Stimulated activated naive CD4-positive, alpha-beta T cell (primary cell): ENCODE measurements at regions not wholly inside any gene's neighbourhood (a gene's known extent, or its start where the extent isn't known, plus 50 kb on each side); places are given as distances from the start of the nearest gene placed in this dataset.

Experiments
- DNase-seq, 6 experiments: peaks; one replicate each; lab custom pipeline; 2025; lab: John Stamatoyannopoulos, UW

DNA sequence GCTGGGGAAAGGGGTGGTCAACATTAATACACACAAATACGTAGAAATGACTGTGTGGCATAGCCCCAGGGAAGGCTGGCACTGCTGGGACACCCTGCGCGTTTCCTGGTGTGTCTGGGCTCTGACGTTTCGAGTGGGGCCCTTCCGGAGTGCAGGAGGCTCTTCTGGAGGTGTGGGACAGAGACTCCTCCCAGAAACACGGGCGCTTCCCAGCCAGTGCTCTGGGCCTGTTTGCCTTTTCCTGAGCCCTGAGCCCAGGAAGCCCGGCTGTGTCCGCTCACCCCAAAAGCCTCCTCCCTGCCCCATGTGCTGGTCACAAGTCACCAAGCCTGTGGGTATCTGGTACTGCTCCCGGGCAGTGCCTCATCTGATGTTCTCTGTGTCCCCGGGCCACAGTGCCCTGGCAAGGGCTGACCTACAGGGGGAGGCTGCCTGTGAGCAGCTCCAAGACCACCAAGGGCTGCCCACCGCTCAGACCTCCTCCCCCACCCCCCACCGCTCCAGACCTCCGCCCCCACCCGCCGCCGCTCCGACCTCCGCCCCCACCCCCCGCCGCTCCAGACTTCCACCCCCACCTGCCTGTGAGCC is 1133.3 kb downstream of the BRD1 start:
- no peak for DNase-seq

DNA sequence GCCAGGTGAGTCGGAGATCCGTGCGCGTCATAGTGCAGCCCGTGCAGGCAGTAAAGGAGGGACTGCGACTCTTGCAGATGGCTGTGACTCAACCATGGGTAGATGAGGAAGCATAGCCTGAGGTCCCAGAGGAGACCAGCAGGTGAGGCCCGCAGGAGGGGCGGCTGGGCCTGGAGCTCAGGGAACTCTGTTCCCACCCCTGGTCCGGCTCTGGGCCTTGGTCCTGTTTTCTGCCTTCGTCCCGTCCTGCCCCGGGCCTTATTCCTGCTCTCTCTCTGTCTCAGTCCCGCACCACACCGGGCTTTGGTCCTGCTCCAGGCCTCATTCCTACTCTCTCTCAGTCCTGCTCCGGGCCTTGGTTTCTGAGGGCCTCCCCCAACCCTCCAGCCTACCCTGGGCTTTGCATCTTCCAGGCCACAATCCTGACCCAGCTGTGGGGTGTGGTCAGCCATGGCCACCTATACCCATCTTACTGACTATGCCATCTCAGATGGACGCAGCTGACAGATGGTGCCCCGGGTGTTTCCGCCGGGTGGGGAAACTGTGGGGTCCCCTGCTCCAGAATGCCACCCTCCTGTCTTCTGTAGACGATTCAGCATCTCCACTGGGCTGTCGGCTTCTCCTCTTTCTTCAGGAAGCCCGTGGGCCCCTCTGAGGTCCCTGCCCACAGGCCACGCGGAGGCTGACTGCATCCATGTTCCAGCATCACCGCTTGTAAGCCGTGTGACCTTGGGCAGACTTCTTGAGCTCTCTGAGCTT is 1134.1 kb downstream of the BRD1 start:
- DNase-seq: no peak

DNA sequence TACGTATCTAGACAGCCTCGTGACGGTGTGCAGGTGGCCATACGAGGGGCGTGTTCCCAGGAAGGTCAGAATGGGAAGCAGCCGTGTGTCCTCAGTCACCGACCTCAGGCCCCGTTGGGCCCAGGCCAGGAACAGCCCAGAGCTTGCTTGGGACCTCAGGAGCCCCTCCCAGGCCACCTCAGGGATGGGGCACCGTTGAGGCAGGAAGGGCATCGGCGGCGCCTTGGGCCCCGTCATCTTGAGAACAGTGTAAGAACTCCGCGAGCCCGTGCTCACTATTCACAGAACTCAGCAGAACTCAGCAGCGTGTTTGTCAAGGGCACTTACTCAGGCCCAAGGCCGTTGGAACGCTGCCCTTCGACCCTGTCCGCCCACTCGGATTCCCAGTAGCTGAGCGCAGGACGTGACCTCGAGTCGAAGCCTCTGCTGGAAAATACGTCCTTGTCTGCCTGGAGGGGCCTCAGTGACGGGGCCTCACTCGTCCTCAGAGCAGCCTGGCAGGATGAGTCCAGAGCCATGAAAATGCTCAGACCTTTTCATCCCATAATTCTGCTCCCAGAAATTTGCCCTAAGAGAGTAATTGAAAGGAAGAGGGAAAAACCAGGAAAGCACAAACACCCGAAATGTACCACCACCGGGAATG is 1134.8 kb downstream of the BRD1 start:
- no peak for DNase-seq

DNA sequence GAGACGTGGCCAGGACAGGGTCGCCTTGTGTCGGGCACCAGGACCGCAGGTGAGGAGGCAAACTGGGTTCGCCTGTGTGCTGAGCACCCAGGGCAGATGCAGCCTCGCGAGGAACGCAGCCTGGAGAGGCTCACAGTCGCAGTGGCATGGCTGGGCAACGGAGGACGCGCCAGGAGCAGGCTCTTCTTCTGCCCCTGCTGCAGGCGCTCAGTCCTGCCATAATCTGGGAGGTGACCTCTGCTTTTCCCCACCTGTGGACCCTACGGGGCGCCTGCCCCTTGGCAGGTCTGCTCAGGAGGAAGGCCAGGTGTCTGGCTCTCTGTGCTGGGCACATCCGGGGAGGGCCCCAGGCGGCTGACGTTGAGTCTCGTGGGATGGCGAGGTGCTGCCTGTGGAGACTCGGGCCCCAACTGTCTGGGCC is 1136.2 kb downstream of the BRD1 start:
- DNase-seq: no peak

DNA sequence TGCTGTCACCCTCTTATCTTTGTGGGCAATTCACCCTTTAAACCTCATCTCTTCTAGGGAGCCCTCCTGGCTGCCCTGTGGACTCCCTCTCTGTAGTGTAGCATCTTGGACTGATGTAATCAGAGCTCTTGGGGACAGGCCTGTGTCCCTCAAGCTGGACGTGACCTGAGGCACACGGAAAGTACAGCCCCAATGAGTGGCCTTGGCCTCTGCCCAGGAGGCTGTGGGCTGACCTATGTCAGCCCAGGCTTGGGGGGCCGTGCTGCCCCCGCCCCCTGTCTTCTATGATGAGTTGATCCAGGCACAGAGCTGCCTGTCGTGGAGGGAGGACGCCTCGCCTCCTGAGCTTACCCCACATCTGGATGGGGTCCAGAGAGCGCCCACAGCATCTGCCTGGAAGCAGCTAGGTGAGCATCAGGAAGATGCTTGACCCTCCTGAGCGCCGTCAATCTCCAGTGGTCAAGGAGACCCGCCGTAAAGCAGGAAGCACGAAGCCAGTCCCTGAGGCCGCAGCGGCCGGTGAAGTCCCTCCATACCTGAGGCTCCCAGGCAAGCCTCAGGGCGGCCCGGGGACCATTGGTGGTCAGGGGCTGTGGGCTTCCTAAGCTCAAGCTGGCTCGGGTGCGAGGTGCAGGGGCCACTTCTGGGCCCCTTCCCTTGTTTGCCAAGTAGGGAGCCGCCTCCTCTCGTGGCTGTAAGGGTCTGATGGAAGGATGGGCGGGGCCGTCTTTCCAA is 1136.9 kb downstream of the BRD1 start:
- DNase-seq: no peak

DNA sequence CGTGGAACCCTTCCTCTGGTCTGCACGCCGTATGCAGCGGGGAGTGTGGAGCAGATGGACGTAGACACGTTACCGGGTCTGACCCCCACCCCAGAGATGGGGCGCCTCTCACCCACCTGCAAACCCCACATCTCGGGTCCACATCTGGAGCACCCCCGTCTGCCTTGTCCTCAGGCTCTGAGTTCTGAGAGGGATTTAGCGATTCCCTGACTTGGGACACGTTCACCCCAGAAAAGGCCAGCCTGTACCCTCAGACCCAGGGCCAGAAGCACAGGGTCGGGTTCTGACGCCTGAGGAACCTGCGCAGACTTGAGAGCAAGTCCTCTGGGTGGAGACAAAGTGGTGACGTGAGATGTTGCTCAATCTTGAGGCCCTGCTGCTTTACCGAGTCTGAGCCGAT is 1138.5 kb downstream of the BRD1 start:
- DNase-seq: no peak

DNA sequence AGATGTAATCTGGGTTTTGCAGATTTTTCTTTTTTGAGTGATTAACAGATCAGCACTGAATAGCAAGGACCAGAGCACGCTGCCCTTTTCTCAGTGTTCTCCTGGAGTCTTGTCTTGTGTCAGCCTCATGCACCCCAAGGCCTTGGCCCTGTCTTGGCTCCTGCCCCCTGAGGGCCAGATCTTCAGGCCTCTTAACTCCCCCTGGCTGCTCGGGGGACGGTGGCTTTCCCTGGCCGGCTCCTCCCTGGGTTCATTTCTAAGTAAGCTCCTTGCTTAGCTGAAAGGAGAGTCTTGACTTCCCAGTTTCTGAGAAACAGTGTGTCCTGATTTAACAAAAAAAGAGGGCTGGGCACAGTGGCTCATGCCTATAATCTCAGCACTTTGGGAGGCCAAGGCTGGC is 1139.3 kb downstream of the BRD1 start:
- DNase-seq: no peak

DNA sequence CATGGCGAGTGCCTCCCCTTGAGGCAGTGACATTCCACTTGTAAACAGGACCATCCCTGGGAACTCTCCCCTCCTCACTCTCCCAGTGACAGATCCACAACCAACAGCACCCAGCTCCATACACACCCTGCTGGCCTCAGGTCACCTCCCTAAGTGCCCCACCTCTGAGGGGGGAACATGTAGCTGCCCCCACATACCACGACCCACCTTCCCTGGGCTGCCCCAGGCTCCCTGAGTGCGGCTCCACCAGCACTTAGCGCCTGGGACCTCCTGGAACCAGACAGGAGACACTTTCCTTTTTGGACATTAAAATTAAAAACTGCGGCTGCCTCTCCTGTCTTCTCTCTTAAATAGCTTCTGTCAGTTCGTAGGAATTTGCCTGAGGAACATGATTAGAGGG is 1140.1 kb downstream of the BRD1 start:
- no peak for DNase-seq

DNA sequence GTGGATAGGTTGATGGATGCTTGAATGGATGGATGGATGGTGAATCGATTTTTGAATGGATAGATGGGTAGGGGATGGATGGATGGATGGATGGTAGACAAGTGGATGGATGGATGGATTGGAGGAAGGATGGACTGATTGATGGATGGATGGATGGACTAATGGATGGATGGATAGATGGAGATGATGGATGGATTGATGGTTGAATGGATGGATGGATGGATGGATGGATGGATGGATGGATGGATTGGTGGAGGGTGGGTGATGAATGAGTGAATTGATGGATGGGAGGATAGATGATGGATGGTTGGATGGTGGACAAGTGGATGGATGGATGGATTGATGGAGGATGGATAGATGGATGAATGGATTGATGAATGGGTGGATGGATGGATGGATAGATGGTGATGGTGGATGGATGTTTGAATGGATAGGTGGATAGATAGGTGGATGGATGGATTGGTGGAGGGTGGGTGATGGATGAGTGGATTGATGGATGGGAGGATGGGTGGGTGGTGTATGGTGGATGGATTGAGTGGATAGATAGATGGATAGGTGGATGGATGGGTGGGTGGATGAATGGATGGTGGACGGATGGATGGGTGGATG is 1140.9 kb downstream of the BRD1 start:
- DNase-seq: no peak

DNA sequence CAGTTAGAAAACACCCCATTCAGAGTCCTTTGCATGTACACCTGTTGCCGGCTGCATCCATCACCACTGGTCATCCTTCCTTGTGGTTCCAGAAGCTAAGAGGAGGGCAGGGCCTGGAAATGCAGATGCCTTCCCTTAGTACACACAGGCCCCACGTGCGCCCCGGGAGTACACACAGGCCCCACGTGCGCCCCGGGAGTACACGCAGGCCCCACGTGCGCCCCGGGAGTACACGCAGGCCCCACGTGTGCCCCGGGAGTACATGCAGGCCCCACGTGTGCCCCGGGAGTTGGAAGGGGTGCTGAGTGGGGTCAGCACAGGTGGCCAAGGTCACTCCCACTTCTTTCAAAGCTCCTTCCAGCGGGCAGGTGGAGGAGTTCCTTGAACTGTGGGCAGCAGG is 1141.9 kb downstream of the BRD1 start:
- no peak for DNase-seq

DNA sequence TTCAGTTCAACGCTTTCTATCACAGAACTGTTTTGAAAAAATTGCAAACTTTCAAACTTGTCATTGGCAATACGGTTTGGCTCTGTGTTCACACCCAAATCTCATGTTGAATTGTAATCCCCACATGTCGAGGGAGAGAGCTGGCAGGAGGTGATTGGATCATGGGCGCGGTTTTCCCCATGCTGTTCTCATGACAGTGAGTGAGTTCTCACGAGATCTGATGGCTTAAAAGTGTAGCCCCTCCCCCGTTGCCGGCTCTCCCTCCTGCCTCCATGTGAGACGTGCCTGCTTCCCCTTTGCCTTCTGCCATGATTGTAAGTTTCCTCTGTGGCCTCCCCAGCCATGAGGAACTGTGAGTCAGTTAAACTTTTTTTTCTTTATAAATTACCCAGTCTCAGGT is 1144.0 kb downstream of the BRD1 start:
- DNase-seq: no peak

DNA sequence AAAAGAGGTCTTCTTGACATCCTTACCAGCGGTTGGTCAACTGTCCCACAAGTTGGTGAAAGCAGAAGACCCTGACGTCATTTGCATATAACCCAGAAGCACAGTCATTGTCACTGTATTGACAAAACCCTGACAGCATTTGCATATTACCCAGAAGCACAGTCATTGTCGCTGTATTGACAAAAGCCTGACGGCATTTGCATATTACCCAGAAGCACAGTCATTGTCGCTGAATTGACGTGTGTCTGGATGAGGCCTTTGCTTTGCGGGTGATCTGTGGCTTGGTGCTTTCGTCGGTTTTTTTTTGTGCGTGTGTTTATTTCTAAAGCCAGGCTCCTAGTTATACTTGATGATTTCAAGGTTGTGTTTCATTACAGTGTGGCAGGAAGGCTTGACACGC is 1145.2 kb downstream of the BRD1 start:
- DNase-seq: no peak

DNA sequence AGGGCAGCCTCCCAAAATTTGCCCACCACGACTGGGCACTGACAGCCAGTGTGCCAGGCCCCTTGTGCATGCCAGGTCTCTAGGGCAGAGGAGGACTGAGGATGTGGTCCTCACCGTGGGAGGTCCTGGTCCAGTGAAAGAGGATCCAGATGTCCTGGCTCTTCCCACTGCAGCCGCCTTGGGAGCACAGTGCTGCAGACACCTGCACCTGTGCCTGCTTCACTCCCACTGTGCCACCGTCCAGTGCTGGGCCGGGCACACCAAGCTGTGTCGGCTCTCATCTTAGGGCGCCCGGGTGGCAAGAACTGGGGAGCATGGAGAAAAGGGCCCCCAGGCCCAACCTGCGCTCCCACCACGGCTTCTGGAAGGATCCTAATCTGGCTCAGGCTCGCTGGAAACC is 1147.1 kb downstream of the BRD1 start:
- DNase-seq: no peak

DNA sequence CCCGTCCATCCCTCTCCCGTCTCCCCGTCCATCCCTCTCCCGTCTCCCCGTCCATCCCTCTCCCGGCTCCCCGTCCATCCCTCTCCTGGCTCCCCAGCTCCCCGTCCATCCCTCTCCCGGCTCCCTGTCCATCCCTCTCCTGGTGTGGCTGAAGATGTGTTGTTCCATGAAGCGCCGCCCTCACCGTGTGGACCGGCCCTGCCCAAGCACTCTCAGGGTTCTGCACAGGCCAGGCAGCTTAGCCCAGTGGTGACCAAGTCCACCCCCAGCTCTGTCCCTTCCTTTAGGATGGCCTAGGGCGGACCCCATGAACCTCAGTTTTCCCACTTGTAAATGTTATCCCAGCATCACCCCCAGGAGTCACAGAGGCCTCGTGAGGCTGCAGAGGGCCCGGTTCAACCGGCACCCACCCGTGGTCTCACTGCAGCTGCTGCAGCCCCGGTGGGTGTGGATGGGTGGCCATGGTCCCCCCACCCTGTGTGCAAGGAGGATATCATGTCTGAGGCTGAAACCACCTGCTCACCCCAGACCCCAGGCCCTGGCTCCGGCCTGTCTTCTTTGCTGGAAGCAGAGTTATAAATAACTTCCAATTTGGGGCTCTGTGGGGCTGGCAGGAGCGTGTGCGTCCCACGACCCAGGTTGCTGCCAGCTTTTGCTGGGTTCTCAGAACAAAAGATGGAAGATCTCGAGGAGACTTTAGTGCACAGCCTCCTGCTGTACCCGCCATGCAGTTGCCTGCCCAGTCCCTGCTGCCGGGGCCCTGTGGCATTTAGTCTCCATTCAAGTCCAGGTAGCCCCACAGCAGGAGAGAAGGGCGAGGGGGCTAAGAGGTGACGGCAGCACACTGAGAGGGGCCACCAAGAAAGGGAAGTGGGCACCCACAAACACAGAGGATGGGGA is 1147.8 kb downstream of the BRD1 start:
- DNase-seq: no peak

DNA sequence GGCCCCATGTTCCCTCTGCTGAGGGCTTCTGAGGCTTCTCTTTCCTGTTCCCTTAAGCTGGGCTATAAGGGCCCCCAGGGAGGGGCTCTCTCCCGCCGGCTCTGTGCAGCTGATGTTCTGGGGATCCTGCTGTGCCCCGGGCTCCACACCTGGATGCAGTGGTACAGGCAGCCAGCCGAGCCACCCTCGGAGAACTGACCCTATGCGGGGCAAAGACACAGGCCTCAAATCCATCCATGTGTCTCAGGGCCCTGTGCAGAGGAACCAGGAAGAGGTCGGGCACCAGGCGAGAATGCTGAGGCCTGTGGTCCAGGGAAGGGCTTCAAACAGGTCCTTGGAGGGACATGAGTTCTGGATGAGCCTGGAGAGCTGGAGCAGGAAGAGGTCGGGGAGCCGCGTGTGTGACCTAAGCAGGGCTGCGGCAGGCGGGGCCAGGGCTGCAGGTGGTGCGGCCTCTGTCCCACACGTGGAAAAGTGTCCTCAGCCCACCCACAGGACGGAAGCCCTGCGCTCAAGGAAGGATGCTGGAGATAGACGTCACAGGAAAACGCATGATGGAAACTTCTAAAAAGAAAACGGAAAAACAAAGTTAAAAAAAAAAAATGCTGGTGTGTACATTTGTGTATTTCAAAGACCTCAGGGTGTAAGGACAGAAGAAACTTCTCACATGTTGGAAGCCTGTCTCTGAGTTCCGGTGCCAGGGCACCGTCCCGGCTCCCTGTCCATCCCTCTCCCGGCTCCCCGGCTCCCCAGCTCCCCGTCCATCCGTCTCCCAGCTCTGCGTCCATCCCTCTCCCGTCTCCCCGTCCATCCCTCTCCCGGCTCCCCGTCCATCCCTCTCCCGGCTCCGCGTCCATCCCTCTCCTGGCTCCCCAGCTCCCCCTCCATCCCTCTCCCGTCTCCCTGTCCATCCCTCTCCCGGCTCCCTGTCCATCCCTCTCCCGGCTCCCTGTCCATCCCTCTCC is 1149.2 kb downstream of the BRD1 start:
- no peak for DNase-seq

DNA sequence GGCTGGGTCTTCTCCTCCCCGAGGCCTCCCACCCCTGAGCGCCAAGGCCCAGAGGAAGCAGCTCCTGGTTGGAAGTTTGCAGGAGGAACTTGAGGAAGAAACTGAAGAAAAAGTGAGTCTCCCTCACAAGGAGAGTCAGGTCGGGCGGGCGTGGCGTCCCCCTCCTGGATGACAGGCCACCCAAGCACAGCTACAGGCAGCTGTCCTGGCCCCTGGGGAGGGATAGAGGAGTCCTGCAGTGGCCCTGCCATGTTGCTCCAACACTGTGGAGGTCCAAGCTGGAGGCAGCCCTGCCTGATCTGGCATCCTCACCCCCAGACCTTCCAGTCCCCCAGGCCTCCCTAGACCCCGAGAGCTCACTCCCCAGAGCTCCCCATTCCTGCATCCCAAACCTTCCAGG is 1150.1 kb downstream of the BRD1 start:
- DNase-seq: no peak

DNA sequence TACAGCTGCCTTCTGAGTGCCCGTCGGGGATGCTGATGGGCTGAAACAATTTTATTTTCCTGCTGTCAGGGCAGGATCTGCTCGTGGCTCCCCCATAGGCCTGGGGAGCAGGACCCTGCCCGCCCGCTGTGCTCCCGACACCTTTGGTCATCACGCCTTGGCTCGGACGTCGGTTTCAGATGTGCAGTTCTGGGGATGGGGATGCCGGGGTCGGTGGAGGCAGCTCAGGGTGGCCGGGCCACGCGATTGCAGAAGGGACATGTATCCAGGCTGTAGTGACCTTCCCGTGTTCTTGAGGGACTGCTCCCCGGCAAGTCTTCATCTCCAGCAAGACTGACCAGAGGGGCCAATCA is 1150.5 kb downstream of the BRD1 start:
- DNase-seq: no peak

DNA sequence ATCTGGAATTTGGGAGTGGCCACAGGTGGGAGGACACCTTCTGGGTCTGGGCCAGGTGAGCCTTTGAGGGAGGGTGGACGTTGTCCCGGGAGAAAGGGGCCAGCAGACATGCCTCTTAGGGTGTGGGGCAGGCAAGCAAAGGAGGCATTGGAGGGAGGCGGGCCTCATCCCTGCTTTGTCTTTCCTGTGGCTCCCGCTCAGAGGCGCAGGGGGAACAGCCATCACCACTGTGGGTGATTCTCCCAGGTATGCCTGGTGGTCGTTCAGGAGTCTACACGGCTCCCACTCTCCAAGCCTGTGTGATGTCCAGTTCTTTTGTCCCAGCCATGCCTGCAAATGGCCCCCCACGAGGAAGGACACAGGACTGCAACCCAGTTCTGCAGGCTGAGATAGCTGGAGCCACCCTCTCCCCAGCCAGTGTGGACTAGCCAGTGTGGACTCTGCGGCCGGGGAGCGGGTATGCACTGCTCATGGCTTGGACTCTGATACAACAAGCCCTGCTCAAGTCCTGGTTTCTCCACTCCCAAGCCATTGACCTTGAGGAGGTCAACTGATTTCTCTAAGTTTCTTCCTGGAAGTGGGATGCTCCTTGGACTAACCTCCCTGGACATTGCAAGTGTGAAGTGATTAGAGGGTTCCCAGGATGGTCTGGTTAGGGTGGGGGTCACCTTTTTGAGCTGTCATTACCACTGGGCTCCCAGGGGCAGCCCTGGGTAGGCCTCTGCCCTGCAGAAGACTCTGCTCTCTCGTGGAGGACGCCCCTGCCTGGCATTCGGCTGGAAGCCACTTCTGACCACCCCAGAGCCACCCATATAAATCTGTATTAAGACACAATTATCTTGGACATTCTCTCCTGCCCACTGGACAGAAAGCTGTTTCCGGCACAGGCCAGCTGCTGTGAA is 1151.2 kb downstream of the BRD1 start:
- DNase-seq: no peak

DNA sequence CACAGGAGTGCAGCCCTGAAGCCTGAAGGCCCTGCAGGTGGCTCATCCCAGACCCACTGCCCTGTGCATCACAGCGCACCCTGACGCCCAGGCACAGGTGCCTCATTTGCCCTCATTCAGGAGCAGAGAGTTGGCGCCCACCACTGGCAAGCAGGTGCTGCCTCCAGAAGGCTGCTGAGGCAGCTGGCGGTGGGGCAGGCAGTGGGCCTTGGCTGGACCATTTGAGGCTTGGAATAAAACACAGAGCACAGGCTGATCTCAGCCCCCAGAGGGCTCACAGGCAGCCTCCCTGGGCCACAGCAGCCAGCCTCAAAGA is 1151.9 kb downstream of the BRD1 start:
- DNase-seq: no peak
